ENCODE measurements at regions not wholly inside any gene's neighbourhood (a gene's known extent, or its start where the extent isn't known, plus 50 kb on each side); places are given as distances from the start of the nearest gene placed in this dataset.
"Not testable (repeated sequence)": the region's sequence is repeated elsewhere in the genome, so short reads cannot be mapped to it uniquely, and the experiment has no call there.

- H3K9me3 ChIP-seq = no peaks in the 10 kb centered on the region
- TF ChIP-seq POLR2A (IDR thresholded peaks at IDR 0.05) (no peak), CTCF (IDR thresholded peaks at IDR 0.05) (no peak)
- H3K27ac ChIP-seq = no peak overlapping the region
- WGBS, 2 donors = 57 to 64% methylated on average over 4 of the region's 4 CpGs
- no peaks in the 10 kb centered on the region for H3K36me3 ChIP-seq (replicated peaks in 1 of 2; ENCODE audit: insufficient read depth in 1 of 2, low read depth in 2 of 2)
- intact Hi-C loops (cut with DNase I) = no loop called here
- no peaks in the 10 kb centered on the region for H3K27me3 ChIP-seq
- no peaks in the 10 kb centered on the region for H3K4me1 ChIP-seq
- DNase-seq (no peak), ATAC-seq (no peak)
- no peak overlapping the region for H3K4me3 ChIP-seq
These were observed 392.9 kb upstream of the CRIM1 start for GRCh38 chr2:35962585-35963146.

- no peaks in the 10 kb centered on the region for H3K9me3 ChIP-seq
- H3K4me3 ChIP-seq = no peak overlapping the region
- ATAC-seq (no peak), DNase-seq (no peak)
- H3K4me1 ChIP-seq = no peaks in the 10 kb centered on the region
- H3K27ac ChIP-seq = no peak overlapping the region
- intact Hi-C loops (cut with DNase I) = no loop called here
- H3K36me3 ChIP-seq (replicated peaks in 1 of 2; ENCODE audit: insufficient read depth in 1 of 2, low read depth in 2 of 2) = no peaks in the 10 kb centered on the region
- no peaks in the 10 kb centered on the region for H3K27me3 ChIP-seq
- TF ChIP-seq CTCF (IDR thresholded peaks at IDR 0.05) (no peak), POLR2A (IDR thresholded peaks at IDR 0.05) (no peak)
- 52 to 65% methylated on average over 1 of the region's 1 CpG for WGBS, 2 donors
These were observed 395.0 kb upstream of the CRIM1 start for GRCh38 chr2:35960596-35960995.

GRCh38 chr2:35957053-35957452, 398.5 kb upstream of the CRIM1 start:
- WGBS, 2 donors = 86 to 92% methylated on average over 10 of the region's 10 CpGs
- intact Hi-C loops (cut with DNase I) = not testable (repeated sequence)

GRCh38 chr2:35946478-35946877, 409.1 kb upstream of the CRIM1 start:
- ATAC-seq (no peak), DNase-seq (no peak)
- intact Hi-C loops (cut with DNase I) = no loop called here
- no peaks in the 10 kb centered on the region for H3K4me1 ChIP-seq
- H3K9me3 ChIP-seq = no peaks in the 10 kb centered on the region
- TF ChIP-seq POLR2A (IDR thresholded peaks at IDR 0.05) (no peak), CTCF (IDR thresholded peaks at IDR 0.05) (no peak)
- H3K4me3 ChIP-seq = no peak overlapping the region
- H3K27me3 ChIP-seq = no peaks in the 10 kb centered on the region
- no peaks in the 10 kb centered on the region for H3K36me3 ChIP-seq (replicated peaks in 1 of 2; ENCODE audit: insufficient read depth in 1 of 2, low read depth in 2 of 2)
- WGBS, 2 donors = 33 to 48% methylated on average over 2 of the region's 2 CpGs
- H3K27ac ChIP-seq = no peak overlapping the region

More at GRCh38 chr2:35957053-35957452, 398.5 kb upstream of the CRIM1 start:
- not testable (repeated sequence) for H3K36me3 ChIP-seq (replicated peaks in 1 of 2; ENCODE audit: insufficient read depth in 1 of 2, low read depth in 2 of 2); ATAC-seq; H3K27me3 ChIP-seq; DNase-seq; H3K4me1 ChIP-seq; H3K4me3 ChIP-seq; H3K27ac ChIP-seq; H3K9me3 ChIP-seq

GRCh38 chr2:35938838-35939237, 416.7 kb upstream of the CRIM1 start:
- Histone ChIP-seq H3K36me3 (replicated peaks in 1 of 2; ENCODE audit: insufficient read depth in 1 of 2, low read depth in 2 of 2) (no peaks in the 10 kb centered on the region), H3K27ac (no peak overlapping the region), H3K9me3 (no peaks in the 10 kb centered on the region), H3K27me3 (no peaks in the 10 kb centered on the region), H3K4me3 (no peak overlapping the region), H3K4me1 (no peaks in the 10 kb centered on the region)
- ATAC-seq (no peak), DNase-seq (no peak)
- WGBS, 2 donors = 59 to 69% methylated on average over 4 of the region's 4 CpGs
- intact Hi-C loops (cut with DNase I) = no loop called here
- TF ChIP-seq POLR2A (IDR thresholded peaks at IDR 0.05) = no peak
- no peak for TF ChIP-seq CTCF (IDR thresholded peaks at IDR 0.05)
